Upper lobe of left lung (tissue), 4 donors: ENCODE measurements at regions not wholly inside any gene's neighbourhood (a gene's known extent, or its start where the extent isn't known, plus 50 kb on each side); places are given as distances from the start of the nearest gene placed in this dataset.

Experiments used
- POLR2A ChIP-seq, 4 donors: fragments of 450-650 bp; IDR thresholded peaks; one replicate each; pipeline ENCODE4 v1.5.1; 2016 to 2017; ENCODE audit warnings: antibody characterized with exemption in 4 of 4, mild to moderate bottlenecking in 2 of 4
- POLR2AphosphoS5 ChIP-seq, 2 donors: sonication (generic); formaldehyde crosslinking; IDR thresholded peaks; one replicate each; pipeline ENCODE4 v1.5.1; 2017; ENCODE audit warnings: antibody characterized with exemption in 2 of 2
- TF ChIP-seq, protein P1 (sequence below), 6 experiments: fragments of 450-650 bp in 4 of 6; fragments of 200-600 bp in 2 of 6; sonication (generic) in 2 of 6; IDR thresholded peaks; one replicate each; pipeline ENCODE4 v1.5.1; 2016 to 2019; ENCODE audit warnings: antibody characterized with exemption in 6 of 6

DNA sequence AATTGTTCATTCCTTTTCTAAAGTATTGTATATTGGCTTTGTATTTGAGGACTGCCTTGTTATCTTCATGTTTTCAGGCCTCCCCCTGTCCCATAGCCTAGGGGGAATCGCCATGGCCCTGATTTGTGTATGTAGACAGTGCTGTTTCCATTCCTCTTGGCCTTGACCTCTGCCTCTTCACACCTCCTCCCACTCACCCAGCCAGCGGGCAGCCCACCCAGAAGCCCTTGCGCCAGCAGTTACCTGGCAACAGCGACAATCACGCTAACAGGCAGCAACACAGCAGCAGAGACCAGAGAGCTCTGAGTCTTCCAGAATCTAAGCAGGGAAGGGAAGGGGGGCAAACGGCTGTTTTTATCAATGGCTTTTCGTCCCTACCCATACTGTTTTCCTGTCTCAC, 50.0 kb upstream of the NPL start:
- TF ChIP-seq POLR2A (IDR thresholded peaks at IDR 0.05) (no peak), POLR2AphosphoS5 (IDR thresholded peaks at IDR 0.05) (no peak)
- TF ChIP-seq, protein P1, sequence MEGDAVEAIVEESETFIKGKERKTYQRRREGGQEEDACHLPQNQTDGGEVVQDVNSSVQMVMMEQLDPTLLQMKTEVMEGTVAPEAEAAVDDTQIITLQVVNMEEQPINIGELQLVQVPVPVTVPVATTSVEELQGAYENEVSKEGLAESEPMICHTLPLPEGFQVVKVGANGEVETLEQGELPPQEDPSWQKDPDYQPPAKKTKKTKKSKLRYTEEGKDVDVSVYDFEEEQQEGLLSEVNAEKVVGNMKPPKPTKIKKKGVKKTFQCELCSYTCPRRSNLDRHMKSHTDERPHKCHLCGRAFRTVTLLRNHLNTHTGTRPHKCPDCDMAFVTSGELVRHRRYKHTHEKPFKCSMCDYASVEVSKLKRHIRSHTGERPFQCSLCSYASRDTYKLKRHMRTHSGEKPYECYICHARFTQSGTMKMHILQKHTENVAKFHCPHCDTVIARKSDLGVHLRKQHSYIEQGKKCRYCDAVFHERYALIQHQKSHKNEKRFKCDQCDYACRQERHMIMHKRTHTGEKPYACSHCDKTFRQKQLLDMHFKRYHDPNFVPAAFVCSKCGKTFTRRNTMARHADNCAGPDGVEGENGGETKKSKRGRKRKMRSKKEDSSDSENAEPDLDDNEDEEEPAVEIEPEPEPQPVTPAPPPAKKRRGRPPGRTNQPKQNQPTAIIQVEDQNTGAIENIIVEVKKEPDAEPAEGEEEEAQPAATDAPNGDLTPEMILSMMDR (IDR thresholded peaks at IDR 0.05), result no peak
